ENCODE measurements at regions not wholly inside any gene's neighbourhood (a gene's known extent, or its start where the extent isn't known, plus 50 kb on each side); places are given as distances from the start of the nearest gene placed in this dataset.
A peak's percentile ranks its signal among the peaks of the same experiment; 100 is the strongest.
"Not testable (repeated sequence)": the region's sequence is repeated elsewhere in the genome, so short reads cannot be mapped to it uniquely, and the experiment has no call there.

GRCh38 chr11:21983431-21983830, 209.5 kb upstream of the ANO5 start:
- H3K27ac ChIP-seq, result no peak overlapping the region
- no peaks in the 10 kb centered on the region for H3K4me1 ChIP-seq
- H3K9me3 ChIP-seq, result no peaks in the 10 kb centered on the region
- no peak for ATAC-seq
- no peak for TF ChIP-seq CTCF (IDR thresholded peaks at IDR 0.05)
- H3K4me3 ChIP-seq, result no peak overlapping the region
- WGBS, 3 donors, result 88 to 90% (median 89%) methylated on average over 2 of the region's 2 CpGs
- H3K27me3 ChIP-seq (ENCODE audit: insufficient read depth in 3 of 3, low read length in 2 of 3), result no peaks in the 10 kb centered on the region
- intact Hi-C loops (cut with DNase I), result no loop called here
- H3K36me3 ChIP-seq (ENCODE audit: insufficient read depth in 1 of 2, low read depth in 1 of 2), result no peaks in the 10 kb centered on the region
- DNase-seq, result no peak

DNA sequence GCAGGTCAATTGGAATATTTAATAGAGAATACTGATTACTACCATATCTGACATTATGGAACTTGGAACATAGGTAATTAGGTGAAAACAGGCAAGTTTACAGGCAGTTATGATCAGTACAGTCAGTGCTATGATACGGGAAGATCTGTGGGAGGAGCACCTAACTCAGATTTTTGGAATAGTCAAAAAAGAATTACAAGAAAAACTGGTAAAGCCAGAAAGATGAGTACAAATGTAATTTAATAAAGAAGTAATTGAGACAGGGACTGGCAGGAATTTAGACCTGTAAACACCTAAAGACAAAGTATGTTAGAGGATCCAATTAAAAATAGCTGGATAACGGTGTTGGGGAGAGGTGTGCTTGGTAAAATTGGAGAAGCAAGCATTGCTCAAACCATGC, 206.5 kb upstream of the ANO5 start:
- H3K27me3 ChIP-seq (ENCODE audit: insufficient read depth in 3 of 3, low read length in 2 of 3), result no peaks in the 10 kb centered on the region
- H3K9me3 ChIP-seq, result no peaks in the 10 kb centered on the region
- intact Hi-C loops (cut with DNase I), result no loop called here
- no peaks in the 10 kb centered on the region for H3K36me3 ChIP-seq (ENCODE audit: insufficient read depth in 1 of 2, low read depth in 1 of 2)
- no peak for ATAC-seq
- H3K27ac ChIP-seq, result no peak overlapping the region
- TF ChIP-seq CTCF (IDR thresholded peaks at IDR 0.05), result no peak
- 77 to 87% (median 85%) methylated on average over 2 of the region's 2 CpGs for WGBS, 3 donors
- H3K4me3 ChIP-seq, result no peak overlapping the region
- H3K4me1 ChIP-seq, result no peaks in the 10 kb centered on the region
- no peak for DNase-seq

DNA sequence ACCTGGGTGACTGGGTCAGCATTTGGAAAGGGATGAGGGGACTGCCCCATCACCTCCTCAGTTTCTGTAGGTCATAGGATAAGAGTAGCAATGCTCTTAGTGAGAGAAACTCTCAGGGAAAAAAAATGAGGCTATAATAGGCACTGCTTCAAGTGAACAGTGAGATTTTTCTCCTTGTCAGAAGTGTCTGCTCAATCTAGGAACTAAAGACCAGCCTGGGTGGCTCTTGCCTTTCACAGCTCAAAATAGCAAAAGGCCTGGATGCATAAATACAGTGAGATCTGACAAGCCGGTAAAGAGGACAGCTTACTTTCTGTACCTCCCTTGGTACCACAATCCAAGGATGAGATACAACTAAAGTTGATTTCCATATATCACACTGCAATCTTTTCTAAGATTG, 205.6 kb upstream of the ANO5 start:
- H3K27ac ChIP-seq, result no peak overlapping the region
- no peak for TF ChIP-seq CTCF (IDR thresholded peaks at IDR 0.05)
- H3K27me3 ChIP-seq (ENCODE audit: insufficient read depth in 3 of 3, low read length in 2 of 3), result no peaks in the 10 kb centered on the region
- intact Hi-C loops (cut with DNase I), result no loop called here
- no peaks in the 10 kb centered on the region for H3K36me3 ChIP-seq (ENCODE audit: insufficient read depth in 1 of 2, low read depth in 1 of 2)
- DNase-seq, result no peak
- H3K9me3 ChIP-seq, result no peaks in the 10 kb centered on the region
- no peak overlapping the region for H3K4me3 ChIP-seq
- no peaks in the 10 kb centered on the region for H3K4me1 ChIP-seq
- ATAC-seq, result no peak
- 82 to 90% (median 84%) methylated on average over 1 of the region's 1 CpG for WGBS, 3 donors

GRCh38 chr11:21988477-21988876, 204.4 kb upstream of the ANO5 start:
- H3K9me3 ChIP-seq, result no peaks in the 10 kb centered on the region
- no peak overlapping the region for H3K27ac ChIP-seq
- ATAC-seq (peak in 2 of 4 donors; percentile 30 to 47), DNase-seq (no peak)
- H3K4me1 ChIP-seq, result no peaks in the 10 kb centered on the region
- WGBS, 3 donors, result 23 to 35% (median 30%) methylated on average over 1 of the region's 1 CpG
- peak; percentile 21 for TF ChIP-seq CTCF (IDR thresholded peaks at IDR 0.05)
- H3K27me3 ChIP-seq (ENCODE audit: insufficient read depth in 3 of 3, low read length in 2 of 3), result no peaks in the 10 kb centered on the region
- no peak overlapping the region for H3K4me3 ChIP-seq
- no peaks in the 10 kb centered on the region for H3K36me3 ChIP-seq (ENCODE audit: insufficient read depth in 1 of 2, low read depth in 1 of 2)
- intact Hi-C loops (cut with DNase I), result no loop called here

GRCh38 chr11:22001803-22002202, 191.1 kb upstream of the ANO5 start:
- intact Hi-C loops (cut with DNase I), result loop anchor here in 1 of 2 donors (10.0 kb wide), 1 partner anchor 753 kb away; no protein-coding TSS in a partner anchor
- H3K4me1 ChIP-seq; H3K27ac ChIP-seq; H3K27me3 ChIP-seq (ENCODE audit: insufficient read depth in 3 of 3, low read length in 2 of 3); ATAC-seq; DNase-seq; H3K9me3 ChIP-seq; H3K4me3 ChIP-seq; H3K36me3 ChIP-seq (ENCODE audit: insufficient read depth in 1 of 2, low read depth in 1 of 2): not testable (repeated sequence)
- 94 to 97% (median 96%) methylated on average over 6 of the region's 6 CpGs for WGBS, 3 donors

All from psoas muscle (tissue), 7 donors.